HG03103 (cell line): ENCODE measurements at regions not wholly inside any gene's neighbourhood (a gene's known extent, or its start where the extent isn't known, plus 50 kb on each side); places are given as distances from the start of the nearest gene placed in this dataset.

Experiments
- ATAC-seq: cut with Tn5 transposase; IDR thresholded peaks from one replicate; pipeline ENCODE4 v1.9.1; 2021; ENCODE audit warnings: low read depth; ENCODE audit not compliant: unreplicated experiment

DNA sequence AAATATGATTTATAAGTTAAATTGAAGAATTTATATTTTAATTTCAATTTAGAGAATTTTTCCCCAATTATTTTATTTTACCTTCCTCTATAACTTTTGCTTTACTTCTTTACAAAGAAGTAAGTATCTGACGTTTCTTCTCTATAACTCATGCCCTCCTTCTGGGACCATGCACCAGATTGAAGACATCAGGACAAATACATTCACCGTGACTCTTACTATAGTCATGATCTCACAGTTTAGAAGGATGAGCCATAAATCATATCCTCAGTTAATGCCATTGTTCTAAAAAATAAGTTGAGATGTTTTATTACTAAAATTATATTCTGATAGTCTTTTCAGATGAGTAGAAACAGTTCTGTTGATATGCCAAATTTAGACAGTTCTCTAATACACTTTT lies 279.3 kb downstream of the TMX3 start:
- ATAC-seq = no peak

DNA sequence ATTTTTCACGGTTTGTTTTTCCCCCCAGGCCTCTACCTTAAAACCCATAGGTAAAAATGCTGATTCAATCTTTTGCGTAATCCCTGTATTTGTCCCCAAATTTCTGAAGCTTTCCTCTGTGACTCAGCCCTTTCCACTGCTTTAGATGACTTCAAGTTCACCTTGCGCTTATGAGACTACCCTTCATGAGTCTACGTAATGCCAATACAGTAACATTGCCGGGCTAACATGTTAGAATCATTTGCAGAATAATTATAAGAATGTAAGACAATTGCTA lies 283.0 kb downstream of the TMX3 start:
- ATAC-seq = no peak

DNA sequence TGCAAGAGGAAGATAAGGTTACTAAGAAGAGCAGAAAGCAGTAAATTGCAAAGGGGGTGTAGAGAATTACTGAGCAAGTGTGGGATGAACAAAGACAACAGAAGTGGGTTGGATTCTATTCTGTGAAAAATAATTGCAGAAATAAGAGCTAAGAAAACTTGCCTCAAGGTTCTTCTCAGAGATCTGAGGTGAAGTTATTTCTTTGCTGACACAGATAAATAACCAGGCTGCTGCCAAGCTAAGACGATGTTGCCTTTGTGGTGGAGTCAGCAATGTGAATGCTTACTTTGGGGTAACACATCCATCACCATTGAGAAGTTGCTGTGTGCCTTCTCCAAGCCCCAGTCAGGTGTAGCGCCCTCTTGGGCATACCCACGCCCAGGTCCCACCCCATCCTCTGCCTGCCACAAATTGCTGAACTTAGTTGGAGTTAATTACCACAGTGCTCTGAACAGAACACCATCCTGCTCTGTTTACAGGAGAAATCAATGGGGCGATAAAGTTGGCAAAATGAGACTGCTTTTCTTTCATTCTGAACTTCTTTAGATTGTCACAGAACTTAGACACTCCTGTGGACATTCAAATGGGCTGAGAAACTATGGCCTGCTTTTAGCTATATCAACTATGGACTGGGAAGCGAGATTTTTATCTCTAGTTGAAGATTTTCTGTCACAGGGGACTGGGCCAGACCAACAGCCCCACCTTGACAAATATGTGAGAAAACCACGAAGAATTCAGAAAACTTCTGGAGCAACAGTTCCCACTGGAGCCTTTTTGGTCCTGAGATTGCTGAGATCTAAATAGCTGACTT lies 283.6 kb downstream of the TMX3 start:
- no peak for ATAC-seq

DNA sequence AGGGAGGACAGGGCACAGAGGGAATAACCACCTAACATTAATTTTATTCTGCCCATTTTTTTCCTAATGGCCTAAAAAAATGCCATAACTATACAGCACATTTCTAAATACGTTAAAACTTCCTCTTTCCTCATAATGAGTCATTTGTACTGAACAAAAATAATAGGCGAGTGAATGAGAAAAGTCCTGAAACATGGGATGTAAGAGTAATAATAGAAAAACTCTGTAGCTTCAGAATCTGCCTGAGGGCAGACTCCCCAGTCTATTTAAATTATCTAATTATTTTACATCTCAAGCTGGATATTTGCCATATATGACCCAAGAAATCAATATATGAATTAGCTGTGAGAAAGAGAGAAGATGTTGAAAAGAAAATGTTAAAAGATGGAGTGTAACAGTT lies 285.1 kb downstream of the TMX3 start:
- ATAC-seq = no peak

DNA sequence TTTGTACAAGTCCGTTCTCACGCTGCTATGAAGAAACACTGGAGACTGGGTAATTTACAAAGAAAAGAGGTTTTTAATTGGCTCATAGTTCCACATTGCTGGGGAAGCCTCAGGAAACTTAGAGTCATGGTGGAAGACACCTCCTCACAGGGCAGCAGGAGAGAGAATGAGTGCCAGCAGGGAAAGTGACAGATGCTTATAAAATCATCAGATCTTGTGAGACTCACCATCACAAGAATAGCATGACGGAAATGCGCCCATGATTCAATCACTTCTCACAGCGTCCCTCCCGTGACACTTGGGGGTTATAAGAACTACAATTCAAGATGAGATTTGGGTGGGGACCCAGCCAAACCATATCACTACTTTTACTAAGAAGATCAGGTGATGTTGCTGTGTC lies 285.8 kb downstream of the TMX3 start:
- ATAC-seq = no peak

DNA sequence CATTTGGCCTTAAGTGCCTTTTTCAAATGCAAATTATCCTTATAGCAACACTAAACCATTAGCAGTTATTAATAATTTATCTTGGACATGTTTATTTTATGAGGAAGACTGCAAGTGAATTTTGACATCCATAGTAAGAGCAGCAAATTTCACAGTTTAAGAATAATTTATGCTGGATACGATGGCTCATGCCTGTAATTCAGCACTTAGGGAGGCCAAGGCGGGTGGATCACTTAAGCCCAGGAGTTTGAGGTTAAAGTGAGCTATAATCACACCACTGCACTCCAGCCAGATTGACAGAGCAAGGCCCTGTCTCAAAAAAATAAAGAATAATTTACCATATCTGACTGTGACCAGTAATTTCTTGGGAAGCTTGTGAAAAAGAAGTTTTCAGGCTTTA lies 286.2 kb downstream of the TMX3 start:
- no peak for ATAC-seq

DNA sequence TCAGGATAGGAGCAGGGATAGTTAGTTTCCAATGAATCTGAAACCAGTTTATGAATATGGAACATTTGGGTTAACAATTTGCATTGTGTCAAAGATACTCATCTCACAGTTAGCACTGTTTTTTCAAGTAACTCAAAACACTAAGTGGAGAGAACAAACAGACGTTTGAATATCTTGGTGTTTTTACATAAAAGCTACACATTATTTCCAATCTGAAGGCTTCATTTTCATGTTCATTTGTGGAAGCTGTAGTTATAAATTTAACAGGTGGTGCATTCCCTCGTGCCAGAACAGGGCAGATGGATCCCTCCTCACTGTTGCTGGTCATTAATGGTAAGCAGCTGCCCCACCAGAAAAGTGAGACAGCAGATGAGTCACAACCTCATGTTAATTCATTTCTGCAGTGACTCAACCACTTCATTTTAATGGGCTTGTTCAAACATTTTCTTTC lies 286.9 kb downstream of the TMX3 start:
- ATAC-seq = no peak

DNA sequence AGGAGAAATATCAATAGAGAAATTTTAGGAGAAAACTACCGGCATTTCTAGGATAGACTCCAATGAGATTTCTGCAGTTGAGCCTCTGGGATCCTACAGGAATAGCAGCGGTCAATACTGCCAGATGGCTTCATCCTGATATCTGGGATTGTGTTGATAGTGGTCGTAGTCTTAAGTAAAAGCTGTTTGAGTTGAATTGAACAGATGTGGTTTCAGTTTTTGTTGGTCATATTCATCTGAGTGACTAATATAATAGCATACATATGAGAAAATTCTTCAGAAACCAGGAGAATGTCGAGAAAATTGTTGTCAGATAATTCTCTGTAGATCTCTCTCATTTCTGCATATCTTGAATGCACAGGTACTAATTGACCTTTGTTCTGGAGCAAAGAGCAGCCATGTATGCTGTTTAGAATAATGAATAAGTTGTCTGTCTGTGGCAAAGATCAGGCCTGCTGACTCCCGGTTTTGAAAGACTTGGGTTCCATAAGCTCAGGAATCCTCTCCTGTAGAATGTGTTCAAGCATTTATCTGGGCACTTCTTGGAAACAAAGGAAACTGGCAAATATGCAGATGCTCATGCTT lies 288.1 kb downstream of the TMX3 start:
- ATAC-seq = no peak

DNA sequence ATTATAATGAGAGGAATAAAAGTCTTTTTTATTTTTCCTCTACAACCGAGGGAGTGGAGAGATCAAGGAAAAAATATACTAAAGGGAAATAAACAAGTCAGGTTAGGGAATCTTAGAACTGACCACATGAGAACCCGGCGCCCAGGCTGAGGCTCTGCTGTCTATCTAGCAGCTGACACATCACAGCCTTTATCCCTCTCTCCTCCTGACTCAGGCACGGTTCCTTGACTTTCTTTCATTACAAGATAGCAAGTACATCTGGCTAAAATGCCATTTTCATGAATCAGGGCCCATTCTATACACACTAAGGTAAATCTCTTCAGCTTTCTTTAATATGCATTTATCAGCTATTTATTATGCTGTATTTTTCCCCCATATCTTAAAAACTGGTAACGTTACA lies 296.0 kb downstream of the TMX3 start:
- ATAC-seq = no peak

DNA sequence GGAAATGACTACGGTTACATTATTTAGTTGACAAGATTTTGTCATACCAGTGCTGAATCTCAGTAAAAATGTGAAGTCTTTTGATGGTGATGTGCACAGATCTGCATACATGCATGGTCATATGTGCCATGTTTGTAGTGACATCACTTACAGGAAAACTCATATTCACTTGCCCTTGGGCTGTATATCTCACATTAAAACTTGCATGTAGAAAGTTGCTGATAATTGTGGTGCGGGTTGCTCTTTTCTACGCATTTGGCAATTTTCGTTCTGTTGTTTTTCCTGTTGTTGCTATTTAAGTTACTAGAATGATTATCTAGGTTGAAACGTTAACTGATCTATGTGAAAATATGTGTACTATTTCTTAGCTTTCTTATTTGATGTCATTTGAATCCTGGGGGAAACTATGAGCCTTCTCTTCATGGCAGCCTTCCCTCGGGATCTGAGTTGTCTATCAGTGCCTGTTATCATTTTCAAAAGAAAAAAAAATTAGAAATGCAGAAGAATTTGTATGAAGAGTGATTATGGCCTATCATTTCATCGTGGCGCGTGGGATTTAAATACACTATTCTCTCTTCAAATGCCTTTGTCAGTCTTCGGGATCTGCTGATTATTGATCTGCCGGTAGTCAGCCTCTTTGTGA lies 296.6 kb downstream of the TMX3 start:
- ATAC-seq = no peak

DNA sequence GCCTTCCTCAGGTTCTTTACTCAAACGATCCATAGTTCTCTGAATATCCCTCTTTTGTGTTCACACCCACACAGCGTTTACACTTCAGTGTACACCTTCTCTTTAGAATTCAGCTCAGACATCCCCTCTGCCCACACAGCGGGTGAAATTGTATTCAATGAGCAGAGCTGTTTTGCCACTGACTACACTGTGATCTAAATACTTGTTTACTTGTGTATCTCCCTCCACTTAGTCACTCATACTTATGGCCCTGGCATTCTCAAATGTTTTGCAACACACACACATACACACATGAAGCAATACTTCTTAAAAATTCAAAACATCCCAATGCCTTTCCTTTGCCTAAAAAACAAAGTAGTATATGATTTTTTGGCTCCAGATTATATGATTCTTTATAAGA lies 297.1 kb downstream of the TMX3 start:
- ATAC-seq = no peak

DNA sequence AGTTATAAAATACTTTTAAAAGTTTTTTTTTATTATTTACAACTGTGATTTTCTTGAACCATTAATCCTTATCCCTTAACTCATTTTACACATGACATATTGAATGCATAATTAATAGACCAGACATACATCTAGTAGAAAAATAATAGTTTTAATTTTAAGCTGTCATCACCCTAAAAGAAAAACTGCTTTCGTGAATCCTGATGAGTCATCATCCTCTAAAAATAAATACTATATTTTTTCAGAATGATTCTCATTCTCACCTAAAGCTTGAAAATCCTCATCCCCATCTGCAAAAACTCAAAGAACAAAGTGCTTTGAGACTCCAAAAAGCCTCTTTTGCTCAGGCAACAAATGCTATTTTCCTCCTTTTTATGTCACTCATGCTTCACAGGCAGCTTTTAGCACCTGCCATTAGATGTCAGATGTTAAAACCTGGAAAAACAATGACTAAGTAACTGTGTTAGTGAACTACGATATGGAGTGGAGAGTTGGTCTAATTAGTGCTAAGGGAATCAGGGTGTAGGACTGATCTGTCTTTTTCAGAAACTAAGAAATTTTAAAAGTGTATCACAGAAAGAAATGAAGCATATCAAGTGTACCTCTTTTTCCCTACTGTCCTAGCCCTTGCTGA lies 297.6 kb downstream of the TMX3 start:
- no peak for ATAC-seq

DNA sequence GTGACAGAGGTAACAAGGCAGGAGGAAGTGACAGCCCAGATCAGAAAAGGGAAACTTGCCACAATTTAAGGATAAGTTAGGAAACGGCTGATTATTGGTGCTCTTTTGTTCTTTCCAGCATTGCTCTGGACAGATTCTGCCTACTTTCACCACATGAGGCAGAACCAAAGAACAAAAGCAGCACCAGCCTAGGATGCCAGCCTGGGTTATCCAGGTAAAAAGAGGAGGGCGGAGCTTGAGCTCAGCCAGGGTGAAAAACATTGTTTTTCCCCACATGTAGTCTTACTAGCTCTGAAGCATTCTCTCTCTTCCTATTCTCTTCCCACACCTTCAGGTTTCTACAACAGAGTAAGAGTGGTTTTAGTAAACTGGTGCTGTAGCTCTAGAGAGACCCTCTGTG lies 300.5 kb downstream of the TMX3 start:
- ATAC-seq = no peak

DNA sequence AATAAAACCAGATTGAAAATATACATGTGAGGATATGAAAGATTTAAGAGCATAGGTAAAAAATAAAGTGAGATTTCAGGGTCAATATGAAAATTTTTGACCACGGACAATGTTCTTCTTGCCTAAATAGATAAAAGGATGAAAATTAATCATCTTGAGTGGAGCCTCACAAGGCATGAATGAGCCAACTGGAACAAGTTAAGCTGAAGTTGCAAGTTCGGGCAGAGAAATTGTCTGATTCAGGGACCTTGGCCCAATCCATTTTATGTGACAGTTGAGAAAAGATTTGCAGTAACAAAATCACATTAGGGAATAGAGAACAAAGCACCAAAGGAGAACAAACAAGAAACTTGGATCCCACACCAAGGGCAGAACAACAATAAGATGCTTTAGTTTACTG lies 305.3 kb downstream of the TMX3 start:
- ATAC-seq = no peak

DNA sequence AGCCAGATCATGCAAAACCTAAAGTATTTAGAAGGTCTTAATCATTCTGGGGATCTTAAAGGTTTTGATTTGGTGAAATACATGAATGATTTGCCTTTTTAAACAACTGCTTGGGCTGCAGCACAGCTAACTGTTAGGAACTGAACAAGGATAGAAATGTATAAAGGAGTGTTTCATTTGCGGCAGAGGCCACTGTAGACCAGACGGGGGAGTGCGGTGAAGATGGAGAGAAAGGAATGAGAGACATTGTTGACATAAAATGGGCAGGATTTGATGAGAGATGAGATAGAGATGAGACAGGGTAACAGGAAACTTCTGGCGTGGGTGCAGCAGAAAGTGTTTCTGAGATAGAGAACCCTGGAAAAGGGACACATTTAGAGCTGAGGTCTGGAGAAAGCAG lies 308.1 kb downstream of the TMX3 start:
- no peak for ATAC-seq

DNA sequence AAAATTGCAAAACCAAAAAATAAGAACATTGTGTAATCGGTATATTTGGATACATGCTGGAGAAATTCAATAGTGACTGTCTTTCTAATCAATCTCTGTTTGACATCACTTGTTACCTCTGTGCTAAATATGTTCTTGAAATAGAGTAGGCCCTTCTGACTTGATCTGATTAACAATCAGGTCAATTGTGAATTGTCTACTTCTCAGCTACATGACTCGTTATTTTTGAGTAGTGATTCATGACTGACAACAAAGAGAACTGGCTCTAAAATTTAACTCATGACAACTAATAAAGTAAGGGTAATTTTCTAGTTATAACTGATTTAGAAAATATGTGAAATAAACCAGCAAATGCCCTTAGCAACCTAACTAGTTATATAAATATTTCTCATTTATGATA lies 312.1 kb downstream of the TMX3 start:
- ATAC-seq = no peak

DNA sequence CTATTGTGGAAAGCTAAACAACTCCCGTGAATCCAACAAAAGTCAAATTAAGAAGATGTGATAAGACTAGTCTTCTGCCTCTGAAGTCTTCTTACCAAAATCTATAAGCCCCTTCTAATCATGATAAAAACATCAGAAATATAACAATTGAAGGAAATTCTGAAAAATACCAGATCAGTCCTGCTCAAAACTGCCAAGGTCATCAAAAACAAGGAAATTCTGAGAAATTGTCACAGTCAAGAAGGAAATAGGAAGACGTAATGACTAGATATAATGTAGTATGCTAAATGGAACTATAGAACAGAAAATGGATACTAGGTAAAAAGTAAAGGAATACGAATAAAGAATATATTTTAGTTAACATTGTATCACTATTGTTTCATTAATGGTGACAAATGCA lies 314.0 kb downstream of the TMX3 start:
- no peak for ATAC-seq

DNA sequence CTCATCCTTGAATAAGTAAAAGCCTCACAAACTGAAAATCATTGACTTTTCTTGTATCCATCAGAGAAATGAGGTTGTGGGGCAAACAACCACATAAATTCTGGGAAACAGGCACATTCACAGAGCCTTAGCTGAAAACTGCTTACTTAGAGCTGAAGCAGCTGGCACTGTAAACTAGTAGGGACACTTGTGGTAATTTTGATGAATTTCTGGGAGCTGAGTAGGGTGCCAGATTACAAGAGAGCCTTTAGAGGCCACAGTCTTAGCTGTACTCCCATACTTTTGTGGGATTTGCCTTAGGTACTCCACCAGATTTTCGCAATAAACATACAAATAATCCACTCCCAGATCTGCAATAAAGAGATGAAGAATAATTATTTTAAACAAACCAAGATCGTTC lies 315.2 kb downstream of the TMX3 start:
- no peak for ATAC-seq

DNA sequence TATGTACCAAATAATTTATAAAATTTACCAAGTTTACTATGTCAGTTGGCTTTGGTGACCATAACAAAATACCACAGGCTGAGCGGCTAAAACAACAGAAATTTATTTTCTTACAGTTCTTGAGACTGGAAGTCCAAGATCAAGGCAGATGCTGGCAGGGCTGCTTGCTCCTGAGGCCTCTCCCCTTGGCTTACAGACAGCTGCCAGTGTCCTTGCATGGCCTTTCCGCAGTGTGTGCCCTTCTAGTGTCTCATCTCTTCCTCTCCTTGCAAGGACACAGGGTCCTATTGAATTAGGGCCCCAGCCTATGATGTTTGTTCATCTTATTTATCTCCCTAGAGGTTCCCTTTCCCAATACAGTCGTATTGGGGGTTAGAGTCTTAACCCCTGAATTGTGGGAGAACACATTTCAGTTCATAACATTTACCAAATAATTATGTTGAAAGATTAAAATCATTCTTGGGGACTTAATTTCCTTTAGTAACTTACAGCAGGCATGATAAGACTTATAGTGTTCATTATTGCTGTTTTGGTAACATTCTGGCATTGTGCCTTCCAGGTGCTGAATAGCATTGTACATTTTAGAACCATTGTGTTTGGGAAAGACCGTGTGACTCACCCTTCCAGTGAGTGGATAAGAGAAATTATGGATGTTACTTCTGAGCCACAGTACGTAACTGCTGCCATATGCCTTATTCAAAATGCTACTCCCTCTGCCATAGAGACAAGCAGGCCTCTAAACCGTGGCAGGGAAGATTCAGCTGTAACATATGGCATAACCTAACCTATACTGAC lies 317.5 kb downstream of the TMX3 start:
- no peak for ATAC-seq

DNA sequence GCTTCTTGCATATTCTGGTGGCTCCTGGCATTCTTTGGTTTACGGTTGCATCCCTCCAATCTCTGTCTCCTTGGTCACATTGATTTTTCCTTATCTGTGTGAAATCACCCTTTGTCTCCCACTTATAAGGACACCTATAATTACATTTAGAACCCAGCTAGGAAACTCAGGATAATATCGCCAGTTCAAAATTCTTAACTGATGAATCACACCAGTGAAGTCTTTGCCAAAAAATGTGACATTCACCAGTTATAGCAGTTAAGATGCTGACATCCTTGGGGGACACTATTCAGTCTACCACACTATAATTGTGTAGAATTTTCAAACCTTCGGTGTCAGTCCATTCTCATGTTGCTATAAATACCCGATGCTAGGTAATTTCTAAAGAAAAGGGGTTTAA lies 320.2 kb downstream of the TMX3 start:
- no peak for ATAC-seq

DNA sequence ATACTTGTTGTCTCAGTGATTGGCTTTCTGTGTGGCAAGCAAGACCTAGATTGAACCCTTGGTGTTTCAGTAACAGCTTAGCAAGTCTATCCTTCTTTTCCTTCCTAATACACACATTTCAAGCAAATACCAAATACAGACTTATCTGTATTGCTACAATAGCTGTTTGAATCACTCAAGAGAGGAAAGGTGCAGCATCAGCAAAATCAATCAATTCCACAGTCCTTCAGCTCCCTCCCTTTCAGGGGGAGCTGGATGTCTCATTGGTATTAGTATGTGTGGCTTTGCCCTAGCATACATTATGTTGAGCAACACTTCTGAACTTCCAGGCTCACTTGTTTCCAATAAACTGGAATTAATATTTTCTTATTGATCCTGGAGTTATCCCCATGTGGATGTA lies 323.1 kb downstream of the TMX3 start:
- ATAC-seq = no peak
